ENCODE measurements at regions not wholly inside any gene's neighbourhood (a gene's known extent, or its start where the extent isn't known, plus 50 kb on each side); places are given as distances from the start of the nearest gene placed in this dataset.

DNA sequence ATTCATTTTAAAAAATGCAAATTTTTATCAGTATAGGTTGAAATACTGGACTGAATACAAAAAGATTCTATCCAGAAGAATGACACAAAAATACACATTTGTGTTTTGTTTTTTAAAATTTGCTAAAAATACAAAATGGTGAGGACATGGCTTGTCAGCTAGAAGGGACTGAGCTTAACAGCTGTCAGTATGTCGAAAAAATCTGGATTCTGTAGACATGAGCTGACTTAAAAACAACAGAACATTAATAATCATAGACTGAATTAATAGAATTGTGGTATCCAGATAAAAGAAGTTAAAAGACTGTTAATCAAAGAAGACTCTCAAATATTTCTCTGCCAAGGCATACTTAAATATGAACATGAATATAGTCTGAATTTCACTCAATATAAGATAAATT is 244.9 kb upstream of the CBLB start:
- TF ChIP-seq PATZ1 (CRISPR knock-in tag; IDR thresholded peaks at IDR 0.05; ENCODE audit: borderline replicate concordance) (no peak), CSRNP3 (CRISPR knock-in tag; IDR thresholded peaks at IDR 0.05) (no peak), CSDC2 (CRISPR knock-in tag; IDR thresholded peaks at IDR 0.05) (no peak), TCF4 (CRISPR knock-in tag; IDR thresholded peaks at IDR 0.05; ENCODE audit: borderline replicate concordance) (no peak), RARB (CRISPR knock-in tag; IDR thresholded peaks at IDR 0.05) (no peak), ARNTL (CRISPR knock-in tag; IDR thresholded peaks at IDR 0.05; ENCODE audit: borderline replicate concordance, low read depth) (no peak), ZFP3 (CRISPR knock-in tag; IDR thresholded peaks at IDR 0.05) (no peak), ZC3H10 (CRISPR knock-in tag; IDR thresholded peaks at IDR 0.05) (no peak)

All from SK-N-SH treated with all-trans-retinoic acid at 6 μM for 48 hours (cell line).